SK-N-SH (cell line): ENCODE measurements at regions not wholly inside any gene's neighbourhood (a gene's known extent, or its start where the extent isn't known, plus 50 kb on each side); places are given as distances from the start of the nearest gene placed in this dataset.

Experiments used
- CTCF ChIA-PET: fragments of 300-600, 350-600 bp; formaldehyde crosslinking; extraction: SDS; loops from one replicate; lab custom pipeline; 2021; lab: Yijun Ruan, JAX
- POLR2A ChIA-PET: fragments of 350-600 bp; sonication (Branson Sonifier 250); formaldehyde crosslinking; extraction: SDS; loops from one replicate; lab custom pipeline; 2020; ENCODE audit warnings: antibody characterized with exemption, inconsistent platforms; lab: Yijun Ruan, JAX
- DNase-seq: peaks from one replicate; pipeline ENCODE4 v3.0.0; 2012
- H2AFZ ChIP-seq: fragments of 200-600 bp; sonication (generic); 2 replicates; pipeline ENCODE4 v1.8.1; 2016; ENCODE audit warnings: antibody characterized with exemption, mild to moderate bottlenecking, low read depth
- H3F3A ChIP-seq: fragments of 200-600 bp; sonication (generic); replicated peaks from 2 replicates; pipeline ENCODE3; 2016; ENCODE audit warnings: antibody characterized with exemption, mild to moderate bottlenecking; ENCODE audit not compliant: insufficient read depth
- H3K27ac ChIP-seq, 2 experiments: fragments of 200-500 bp in 1 of 2; fragments of 200-600 bp in 1 of 2; sonication (Bioruptor generic) in 1 of 2; sonication (generic), shearing (Covaris generic) in 1 of 2; 2 replicates each; pipeline versions ENCODE4 v1.5.1 to v1.6.1; 2014 to 2016; ENCODE audit warnings: low read depth in 2 of 2, inconsistent platforms in 1 of 2, low read length in 1 of 2, mild to moderate bottlenecking in 1 of 2, mixed read lengths in 1 of 2
- H3K27me3 ChIP-seq: fragments of 200-600 bp; sonication (generic), shearing (Covaris generic); 2 replicates; pipeline ENCODE4 v1.6.1; 2016; ENCODE audit warnings: mixed run types; ENCODE audit not compliant: insufficient read depth
- H3K36me3 ChIP-seq, 2 experiments: fragments of 200-500 bp in 1 of 2; fragments of 200-600 bp in 1 of 2; sonication (Bioruptor generic) in 1 of 2; sonication (generic) in 1 of 2; replicated peaks in 1 of 2; 2 replicates each; pipeline versions ENCODE3 to v1.5.1; 2014 to 2016; ENCODE audit warnings: low read length in 1 of 2, mild to moderate bottlenecking in 1 of 2; ENCODE audit not compliant: insufficient read depth in 2 of 2, control insufficient read depth in 1 of 2
- H3K4me1 ChIP-seq, 2 experiments: fragments of 200-500 bp in 1 of 2; fragments of 200-600 bp in 1 of 2; sonication (Bioruptor generic) in 1 of 2; sonication (generic), shearing (Covaris generic) in 1 of 2; 2 replicates each; pipeline versions ENCODE4 v1.5.1 to v1.6.1; 2014 to 2016; ENCODE audit warnings: low read depth in 1 of 2, low read length in 1 of 2, mixed run types in 1 of 2; ENCODE audit not compliant: insufficient read depth in 2 of 2, control insufficient read depth in 1 of 2
- H3K4me2 ChIP-seq: fragments of 200-600 bp; sonication (generic), shearing (Covaris generic); 2 replicates; pipeline ENCODE4 v1.6.1; 2017; ENCODE audit warnings: mixed run types
- H3K4me3 ChIP-seq, 2 experiments: fragments of 200-500 bp in 1 of 2; fragments of 200-600 bp in 1 of 2; sonication (Bioruptor generic) in 1 of 2; sonication (generic), shearing (Covaris generic) in 1 of 2; 2 replicates each; pipeline versions ENCODE4 v1.5.1 to v1.8.1; 2014 to 2016; ENCODE audit warnings: low read depth in 2 of 2, inconsistent platforms in 1 of 2, low read length in 1 of 2, mild to moderate bottlenecking in 1 of 2, mixed read lengths in 1 of 2, moderate library complexity in 1 of 2
- H3K79me2 ChIP-seq: fragments of 200-600 bp; sonication (generic); 2 replicates; pipeline ENCODE4 v1.8.1; 2017; ENCODE audit warnings: mild to moderate bottlenecking; ENCODE audit not compliant: insufficient read depth
- H3K9ac ChIP-seq: fragments of 200-600 bp; sonication (generic); 2 replicates; pipeline ENCODE4 v1.6.1; 2017; ENCODE audit warnings: mixed run types
- H3K9me2 ChIP-seq: fragments of 200-600 bp; sonication (generic); 2 replicates; pipeline ENCODE4 v1.6.1; 2017; ENCODE audit warnings: mixed run types
- H3K9me3 ChIP-seq: fragments of 200-600 bp; sonication (generic); 2 replicates; pipeline ENCODE4 v1.6.1; 2017; ENCODE audit warnings: mixed run types, mild to moderate bottlenecking, moderate library complexity
- H4K20me1 ChIP-seq: fragments of 200-600 bp; sonication (generic); 2 replicates; pipeline ENCODE4 v1.6.1; 2017; ENCODE audit warnings: mild to moderate bottlenecking, mixed run types; ENCODE audit not compliant: insufficient read depth
- FOSL2 ChIP-seq: IDR thresholded peaks from 2 replicates; pipeline ENCODE4 v1.4.0; 2012; ENCODE audit warnings: low read depth, mild to moderate bottlenecking, moderate library complexity, borderline replicate concordance
- FOXJ3 ChIP-seq: sonication (generic); formaldehyde crosslinking; IDR thresholded peaks from 2 replicates; pipeline ENCODE4 v1.5.1; 2020; ENCODE audit warnings: mild to moderate bottlenecking, missing genetic modification reagents
- NFIC ChIP-seq: IDR thresholded peaks from 2 replicates; pipeline ENCODE4 v1.4.0; 2012; ENCODE audit warnings: borderline replicate concordance
- POLR2AphosphoS5 ChIP-seq: IDR thresholded peaks from 2 replicates; pipeline ENCODE4 v1.6.1; 2012; ENCODE audit warnings: low read depth, low read length
- RCOR1 ChIP-seq: fragments of 150-350 bp; IDR thresholded peaks from 2 replicates; pipeline ENCODE4 v1.6.1; 2017; ENCODE audit warnings: antibody characterized with exemption, low read length
- RFX5 ChIP-seq: IDR thresholded peaks from 2 replicates; pipeline ENCODE4 v1.6.1; 2012; ENCODE audit warnings: mild to moderate bottlenecking, improper control_type of control experiment, low read length
- SIN3A ChIP-seq: IDR thresholded peaks from 2 replicates; pipeline ENCODE4 v1.6.1; 2012; ENCODE audit warnings: low read depth, mild to moderate bottlenecking, low read length, moderate library complexity, borderline replicate concordance
- SMC3 ChIP-seq: IDR thresholded peaks from 2 replicates; pipeline ENCODE4 v1.6.1; 2012; ENCODE audit warnings: low read depth, low read length, improper control_type of control experiment
- YY1 ChIP-seq: IDR thresholded peaks from 2 replicates; pipeline ENCODE4 v1.4.0; 2012; ENCODE audit warnings: low read depth, mild to moderate bottlenecking
- WGBS: methylation state at CpG from one replicate; pipeline ENCODE4 v1.1.6; 2017; ENCODE audit warnings: low lambda C conversion rate; 5-methylcytosine and 5-hydroxymethylcytosine counted together
- TF ChIP-seq, protein P1 (sequence below): IDR thresholded peaks from 2 replicates; pipeline ENCODE4 v1.6.1; 2012; ENCODE audit warnings: mild to moderate bottlenecking, low read depth, low read length, moderate library complexity
- TF ChIP-seq, protein P2 (sequence below): fragments of 150-350 bp; IDR thresholded peaks from 2 replicates; pipeline ENCODE4 v1.6.1; 2017; ENCODE audit warnings: antibody characterized with exemption, low read length, low read depth, borderline replicate concordance
- TF ChIP-seq, protein P3 (sequence below): IDR thresholded peaks from 2 replicates; pipeline ENCODE4 v1.4.0; 2012; ENCODE audit warnings: low read depth, borderline replicate concordance
- TF ChIP-seq, protein P4 (sequence below): fragments of 200-600 bp; sonication (generic); IDR thresholded peaks from 2 replicates; pipeline ENCODE4 v1.6.1; 2017; ENCODE audit warnings: antibody characterized with exemption, mild to moderate bottlenecking, moderate library complexity
- TF ChIP-seq, protein P5 (sequence below): IDR thresholded peaks from 2 replicates; pipeline ENCODE4 v1.4.0; 2012; ENCODE audit warnings: low read depth

DNA sequence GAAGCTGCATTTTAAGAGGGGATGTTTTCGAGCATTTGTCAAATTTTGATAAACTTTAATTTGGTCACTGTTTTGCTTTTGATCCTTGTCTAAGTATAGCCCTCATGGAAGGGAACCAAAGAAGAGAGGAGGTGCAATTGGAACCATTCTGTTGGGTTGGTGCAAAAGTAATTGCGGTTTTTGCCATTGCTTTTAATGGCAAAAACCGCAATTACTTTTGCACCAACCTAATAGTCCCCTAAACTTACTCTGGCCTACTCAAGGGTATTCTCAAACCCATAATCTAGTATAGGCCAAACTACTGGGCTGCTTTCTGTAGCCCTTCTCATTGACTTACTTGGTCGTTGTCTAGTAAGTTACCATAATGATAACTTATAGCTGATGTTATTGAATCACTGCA is 634.7 kb downstream of the MAFB start:
- Histone ChIP-seq H3F3A (no peaks in the 10 kb centered on the region), H3K27me3 (no peaks in the 10 kb centered on the region), H3K9me3 (no peaks in the 10 kb centered on the region), H3K9ac (no peak overlapping the region), H3K4me1 (no peaks in the 10 kb centered on the region), H2AFZ (no peak overlapping the region), H3K36me3 (no peaks in the 10 kb centered on the region), H3K79me2 (no peaks in the 10 kb centered on the region), H3K4me3 (no peak overlapping the region), H3K9me2 (0 out of 2 replicates have a peak, but pooled peaks cover 3% of the 10 kb centered on the region), H4K20me1 (no peaks in the 10 kb centered on the region), H3K27ac (no peak overlapping the region), H3K4me2 (no peak overlapping the region)
- no peak for DNase-seq
- WGBS, result 38% methylated on average over 4 of the region's 4 CpGs
- ChIA-PET CTCF (no interaction called here), POLR2A (no interaction called here)
- TF ChIP-seq, protein P1, sequence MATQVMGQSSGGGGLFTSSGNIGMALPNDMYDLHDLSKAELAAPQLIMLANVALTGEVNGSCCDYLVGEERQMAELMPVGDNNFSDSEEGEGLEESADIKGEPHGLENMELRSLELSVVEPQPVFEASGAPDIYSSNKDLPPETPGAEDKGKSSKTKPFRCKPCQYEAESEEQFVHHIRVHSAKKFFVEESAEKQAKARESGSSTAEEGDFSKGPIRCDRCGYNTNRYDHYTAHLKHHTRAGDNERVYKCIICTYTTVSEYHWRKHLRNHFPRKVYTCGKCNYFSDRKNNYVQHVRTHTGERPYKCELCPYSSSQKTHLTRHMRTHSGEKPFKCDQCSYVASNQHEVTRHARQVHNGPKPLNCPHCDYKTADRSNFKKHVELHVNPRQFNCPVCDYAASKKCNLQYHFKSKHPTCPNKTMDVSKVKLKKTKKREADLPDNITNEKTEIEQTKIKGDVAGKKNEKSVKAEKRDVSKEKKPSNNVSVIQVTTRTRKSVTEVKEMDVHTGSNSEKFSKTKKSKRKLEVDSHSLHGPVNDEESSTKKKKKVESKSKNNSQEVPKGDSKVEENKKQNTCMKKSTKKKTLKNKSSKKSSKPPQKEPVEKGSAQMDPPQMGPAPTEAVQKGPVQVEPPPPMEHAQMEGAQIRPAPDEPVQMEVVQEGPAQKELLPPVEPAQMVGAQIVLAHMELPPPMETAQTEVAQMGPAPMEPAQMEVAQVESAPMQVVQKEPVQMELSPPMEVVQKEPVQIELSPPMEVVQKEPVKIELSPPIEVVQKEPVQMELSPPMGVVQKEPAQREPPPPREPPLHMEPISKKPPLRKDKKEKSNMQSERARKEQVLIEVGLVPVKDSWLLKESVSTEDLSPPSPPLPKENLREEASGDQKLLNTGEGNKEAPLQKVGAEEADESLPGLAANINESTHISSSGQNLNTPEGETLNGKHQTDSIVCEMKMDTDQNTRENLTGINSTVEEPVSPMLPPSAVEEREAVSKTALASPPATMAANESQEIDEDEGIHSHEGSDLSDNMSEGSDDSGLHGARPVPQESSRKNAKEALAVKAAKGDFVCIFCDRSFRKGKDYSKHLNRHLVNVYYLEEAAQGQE, result no peak
- no peak for TF ChIP-seq NFIC
- no peak for TF ChIP-seq SIN3A
- TF ChIP-seq, protein P2, sequence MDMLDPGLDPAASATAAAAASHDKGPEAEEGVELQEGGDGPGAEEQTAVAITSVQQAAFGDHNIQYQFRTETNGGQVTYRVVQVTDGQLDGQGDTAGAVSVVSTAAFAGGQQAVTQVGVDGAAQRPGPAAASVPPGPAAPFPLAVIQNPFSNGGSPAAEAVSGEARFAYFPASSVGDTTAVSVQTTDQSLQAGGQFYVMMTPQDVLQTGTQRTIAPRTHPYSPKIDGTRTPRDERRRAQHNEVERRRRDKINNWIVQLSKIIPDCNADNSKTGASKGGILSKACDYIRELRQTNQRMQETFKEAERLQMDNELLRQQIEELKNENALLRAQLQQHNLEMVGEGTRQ, result no peak
- no peak for TF ChIP-seq RFX5
- TF ChIP-seq FOXJ3 (CRISPR knock-in tag), result no peak
- TF ChIP-seq RCOR1, result no peak

DNA sequence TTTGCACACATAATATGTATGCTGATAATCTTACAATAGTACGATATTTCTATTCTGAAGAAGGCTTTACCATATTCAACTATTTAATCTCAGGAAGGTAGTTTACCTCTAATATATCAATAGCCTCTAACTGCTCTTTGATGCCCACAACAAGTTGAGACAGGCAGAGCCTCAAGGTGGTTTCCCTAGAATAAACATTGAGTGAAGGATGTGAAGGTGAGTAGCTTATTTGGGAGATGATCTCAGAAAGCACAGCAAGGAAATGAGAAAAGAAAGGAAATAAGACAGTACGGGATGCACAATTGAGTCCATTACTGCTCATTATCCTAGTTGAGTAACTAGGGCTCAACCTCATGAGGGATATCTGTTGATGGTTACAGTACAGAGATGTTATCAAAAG is 638.4 kb downstream of the MAFB start:
- no peaks in the 10 kb centered on the region for H3K4me1 ChIP-seq
- no peaks in the 10 kb centered on the region for H3K9me3 ChIP-seq
- ChIA-PET POLR2A (no interaction called here), CTCF (no interaction called here)
- H3K4me2 ChIP-seq, result no peak overlapping the region
- no peaks in the 10 kb centered on the region for H3F3A ChIP-seq
- H3K9me2 ChIP-seq, result 0 out of 2 replicates have a peak, but pooled peaks cover 3% of the 10 kb centered on the region
- WGBS, result 28% methylated on average over 2 of the region's 2 CpGs
- no peak overlapping the region for H3K27ac ChIP-seq
- H2AFZ ChIP-seq, result no peak overlapping the region
- H3K36me3 ChIP-seq, result no peaks in the 10 kb centered on the region
- TF ChIP-seq RCOR1, result no peak
- no peaks in the 10 kb centered on the region for H3K27me3 ChIP-seq
- H3K79me2 ChIP-seq, result no peaks in the 10 kb centered on the region
- no peak overlapping the region for H3K9ac ChIP-seq
- H4K20me1 ChIP-seq, result no peaks in the 10 kb centered on the region
- no peak overlapping the region for H3K4me3 ChIP-seq
- DNase-seq, result no peak

DNA sequence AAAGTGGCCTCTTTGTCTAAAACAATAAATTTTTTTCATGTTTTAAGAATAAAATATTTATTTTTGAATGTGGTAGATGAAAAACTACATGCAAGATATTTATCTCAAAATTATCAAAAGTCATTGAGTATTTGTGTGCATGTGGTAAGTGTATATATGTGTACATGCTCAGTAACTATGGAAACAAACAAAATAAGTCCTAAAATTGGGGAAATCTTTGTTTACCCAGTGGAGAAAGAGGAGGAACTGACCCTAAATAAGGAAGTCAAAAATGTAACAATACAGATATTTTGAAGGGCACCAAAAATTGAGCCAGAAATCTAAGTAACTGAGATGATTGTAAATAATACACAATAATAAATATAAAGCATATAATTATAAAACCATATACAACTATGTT is 639.2 kb downstream of the MAFB start:
- H3K36me3 ChIP-seq, result no peaks in the 10 kb centered on the region
- no peaks in the 10 kb centered on the region for H3K27me3 ChIP-seq
- no peaks in the 10 kb centered on the region for H3K9me3 ChIP-seq
- H2AFZ ChIP-seq, result no peak overlapping the region
- CTCF ChIA-PET, result no interaction called here
- H4K20me1 ChIP-seq, result no peaks in the 10 kb centered on the region
- 0 out of 2 replicates have a peak, but pooled peaks cover 3% of the 10 kb centered on the region for H3K9me2 ChIP-seq
- DNase-seq, result no peak
- H3K4me1 ChIP-seq, result no peaks in the 10 kb centered on the region
- POLR2A ChIA-PET, result no interaction called here
- no peak overlapping the region for H3K4me3 ChIP-seq
- H3K4me2 ChIP-seq, result no peak overlapping the region
- H3K9ac ChIP-seq, result no peak overlapping the region
- H3F3A ChIP-seq, result no peaks in the 10 kb centered on the region
- no peak overlapping the region for H3K27ac ChIP-seq
- no peaks in the 10 kb centered on the region for H3K79me2 ChIP-seq
- TF ChIP-seq, protein P3, sequence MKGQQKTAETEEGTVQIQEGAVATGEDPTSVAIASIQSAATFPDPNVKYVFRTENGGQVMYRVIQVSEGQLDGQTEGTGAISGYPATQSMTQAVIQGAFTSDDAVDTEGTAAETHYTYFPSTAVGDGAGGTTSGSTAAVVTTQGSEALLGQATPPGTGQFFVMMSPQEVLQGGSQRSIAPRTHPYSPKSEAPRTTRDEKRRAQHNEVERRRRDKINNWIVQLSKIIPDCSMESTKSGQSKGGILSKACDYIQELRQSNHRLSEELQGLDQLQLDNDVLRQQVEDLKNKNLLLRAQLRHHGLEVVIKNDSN, result no peak
- no peak for TF ChIP-seq FOSL2
- TF ChIP-seq, protein P4, sequence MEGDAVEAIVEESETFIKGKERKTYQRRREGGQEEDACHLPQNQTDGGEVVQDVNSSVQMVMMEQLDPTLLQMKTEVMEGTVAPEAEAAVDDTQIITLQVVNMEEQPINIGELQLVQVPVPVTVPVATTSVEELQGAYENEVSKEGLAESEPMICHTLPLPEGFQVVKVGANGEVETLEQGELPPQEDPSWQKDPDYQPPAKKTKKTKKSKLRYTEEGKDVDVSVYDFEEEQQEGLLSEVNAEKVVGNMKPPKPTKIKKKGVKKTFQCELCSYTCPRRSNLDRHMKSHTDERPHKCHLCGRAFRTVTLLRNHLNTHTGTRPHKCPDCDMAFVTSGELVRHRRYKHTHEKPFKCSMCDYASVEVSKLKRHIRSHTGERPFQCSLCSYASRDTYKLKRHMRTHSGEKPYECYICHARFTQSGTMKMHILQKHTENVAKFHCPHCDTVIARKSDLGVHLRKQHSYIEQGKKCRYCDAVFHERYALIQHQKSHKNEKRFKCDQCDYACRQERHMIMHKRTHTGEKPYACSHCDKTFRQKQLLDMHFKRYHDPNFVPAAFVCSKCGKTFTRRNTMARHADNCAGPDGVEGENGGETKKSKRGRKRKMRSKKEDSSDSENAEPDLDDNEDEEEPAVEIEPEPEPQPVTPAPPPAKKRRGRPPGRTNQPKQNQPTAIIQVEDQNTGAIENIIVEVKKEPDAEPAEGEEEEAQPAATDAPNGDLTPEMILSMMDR, result no peak
- TF ChIP-seq POLR2AphosphoS5, result no peak
- TF ChIP-seq, protein P2, result no peak
- TF ChIP-seq YY1, result no peak
- TF ChIP-seq, protein P5, sequence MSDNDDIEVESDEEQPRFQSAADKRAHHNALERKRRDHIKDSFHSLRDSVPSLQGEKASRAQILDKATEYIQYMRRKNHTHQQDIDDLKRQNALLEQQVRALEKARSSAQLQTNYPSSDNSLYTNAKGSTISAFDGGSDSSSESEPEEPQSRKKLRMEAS, result no peak
- no peak for TF ChIP-seq SMC3
